EL (cell line): ENCODE measurements at regions not wholly inside any gene's neighbourhood (a gene's known extent, or its start where the extent isn't known, plus 50 kb on each side); places are given as distances from the start of the nearest gene placed in this dataset.
A peak's percentile ranks its signal among the peaks of the same experiment; 100 is the strongest.

Source experiments
- DNase-seq: peaks from one replicate; pipeline ENCODE4 v3.0.0-alpha.2; 2016

- DNase-seq = no peak
These were observed 607.5 kb downstream of the METTL15 start for GRCh38 chr11:28715726-28716125.

GRCh38 chr11:28713850-28714249, 605.7 kb downstream of the METTL15 start:
- no peak for DNase-seq

- DNase-seq = no peak
These were observed 599.9 kb downstream of the METTL15 start for GRCh38 chr11:28708075-28708474.

- no peak for DNase-seq
These were observed 596.6 kb downstream of the METTL15 start for GRCh38 chr11:28704801-28705200.

GRCh38 chr11:28703371-28703770, 595.2 kb downstream of the METTL15 start:
- no peak for DNase-seq

GRCh38 chr11:28702871-28703270, 594.7 kb downstream of the METTL15 start:
- DNase-seq = no peak

GRCh38 chr11:28702450-28702790, 594.2 kb downstream of the METTL15 start:
- peak; percentile 21 for DNase-seq

- DNase-seq = peak; percentile 58
These were observed 593.7 kb downstream of the METTL15 start for GRCh38 chr11:28701760-28702449.

- no peak for DNase-seq
These were observed 591.5 kb downstream of the METTL15 start for GRCh38 chr11:28699701-28700100.

- DNase-seq = peak; percentile 64
These were observed 590.0 kb downstream of the METTL15 start for GRCh38 chr11:28697920-28698827.

GRCh38 chr11:28696591-28696990, 588.4 kb downstream of the METTL15 start:
- no peak for DNase-seq

- peak; percentile 35 for DNase-seq
These were observed 582.6 kb downstream of the METTL15 start for GRCh38 chr11:28690746-28691145.

- no peak for DNase-seq
These were observed 575.9 kb downstream of the METTL15 start for GRCh38 chr11:28684011-28684586.

GRCh38 chr11:28679795-28680468, 571.7 kb downstream of the METTL15 start:
- DNase-seq = peak; percentile 79

GRCh38 chr11:28677721-28678120, 569.5 kb downstream of the METTL15 start:
- no peak for DNase-seq

- DNase-seq = no peak
These were observed 567.0 kb downstream of the METTL15 start for GRCh38 chr11:28675183-28675582.

- DNase-seq = peak; percentile 81
These were observed 566.4 kb downstream of the METTL15 start for GRCh38 chr11:28674433-28675103.

GRCh38 chr11:28673691-28674432, 565.7 kb downstream of the METTL15 start:
- peak; percentile 71 for DNase-seq

- DNase-seq = no peak
These were observed 563.1 kb downstream of the METTL15 start for GRCh38 chr11:28671274-28671673.

- no peak for DNase-seq
These were observed 558.4 kb downstream of the METTL15 start for GRCh38 chr11:28666632-28667031.

- DNase-seq = no peak
These were observed 551.6 kb downstream of the METTL15 start for GRCh38 chr11:28659716-28660348.
